Esophagus squamous epithelium (tissue), 4 donors: ENCODE measurements at regions not wholly inside any gene's neighbourhood (a gene's known extent, or its start where the extent isn't known, plus 50 kb on each side); places are given as distances from the start of the nearest gene placed in this dataset.

Experiments used
- CTCF ChIP-seq, 6 experiments: fragments of 450-650 bp in 4 of 6; fragments of 200-600 bp in 2 of 6; sonication (generic) in 2 of 6; IDR thresholded peaks; one replicate each; pipeline ENCODE4 v1.5.1; 2016 to 2019; ENCODE audit warnings: antibody characterized with exemption in 6 of 6, mild to moderate bottlenecking in 4 of 6, moderate library complexity in 4 of 6
- POLR2A ChIP-seq, 4 donors: fragments of 450-650 bp; IDR thresholded peaks; one replicate each; pipeline ENCODE4 v1.6.1; 2017; ENCODE audit warnings: antibody characterized with exemption in 4 of 4, mild to moderate bottlenecking in 4 of 4, moderate library complexity in 3 of 4

- TF ChIP-seq CTCF (IDR thresholded peaks at IDR 0.05) (no peak), POLR2A (IDR thresholded peaks at IDR 0.05) (no peak)
Measured at GRCh38 chr14:89524990-89525667, 108.1 kb upstream of the FOXN3 start.
